K562 (cell line): ENCODE measurements at regions not wholly inside any gene's neighbourhood (a gene's known extent, or its start where the extent isn't known, plus 50 kb on each side); places are given as distances from the start of the nearest gene placed in this dataset.

Experiments
- CBX1 ChIP-seq: sonication (generic); IDR thresholded peaks from 2 replicates; pipeline ENCODE4 v1.6.1; 2016; ENCODE audit warnings: antibody characterized with exemption, low read depth, mild to moderate bottlenecking
- CBX3 ChIP-seq, 2 experiments: IDR thresholded peaks; 1 replicate in 1 of 2; 2 replicates in 1 of 2; pipeline ENCODE4 v1.6.1; 2012; ENCODE audit warnings: inconsistent platforms in 2 of 2, low read length in 2 of 2, borderline replicate concordance in 1 of 2, control low read depth in 1 of 2
- CBX8 ChIP-seq: fragments of 200-600 bp; sonication (generic); IDR thresholded peaks from 2 replicates; pipeline ENCODE4 v1.6.1; 2012; ENCODE audit warnings: borderline replicate concordance, mixed run types, low read depth, mild to moderate bottlenecking, moderate library complexity, mixed read lengths, low read length, control low read depth, inconsistent platforms; ENCODE audit not compliant: poor library complexity, severe bottlenecking; ENCODE audit errors: extremely low read depth
- CTCF ChIP-seq, 3 experiments: IDR thresholded peaks in 2 of 3; conservative IDR thresholded peaks in 1 of 3; 2 replicates each; pipeline ENCODE4 v1.5.1; 2011 to 2012; ENCODE audit warnings: low read length in 3 of 3, mild to moderate bottlenecking in 3 of 3, control low read depth in 2 of 3, improper control_type of control experiment in 1 of 3, inconsistent platforms in 1 of 3, low read depth in 1 of 3, mixed read lengths in 1 of 3, moderate library complexity in 1 of 3; ENCODE audit not compliant: insufficient read depth in 2 of 3
- HDAC1 ChIP-seq, 2 experiments: fragments of 450-650 bp; IDR thresholded peaks; 2 replicates each; pipeline ENCODE4 v1.6.1; 2016 to 2017; ENCODE audit warnings: inconsistent platforms in 1 of 2, mild to moderate bottlenecking in 1 of 2, moderate library complexity in 1 of 2
- KAT2B ChIP-seq: IDR thresholded peaks from one replicate; pipeline ENCODE4 v1.6.1; 2012; ENCODE audit warnings: low read depth, mild to moderate bottlenecking, control low read depth, inconsistent platforms, low read length, moderate library complexity
- MAX ChIP-seq: sonication (generic); formaldehyde crosslinking; IDR thresholded peaks from 2 replicates; pipeline ENCODE4 v1.9.0; 2022; ENCODE audit warnings: mild to moderate bottlenecking, missing genetic modification reagents
- PHB ChIP-seq: fragments of 250-450 bp; sonication (Bioruptor Pico); IDR thresholded peaks from 2 replicates; pipeline ENCODE4 v1.5.0; 2021
- TF ChIP-seq, protein P1 (sequence below): IDR thresholded peaks from 2 replicates; pipeline ENCODE4 v1.6.1; 2016; ENCODE audit warnings: missing genetic modification characterization, missing compliant biosample characterization

- TF ChIP-seq CTCF (IDR thresholded peaks at IDR 0.05 in 2 of 3, conservative IDR thresholded peaks at IDR 0.05 in 1 of 3; ENCODE audit: insufficient read depth in 2 of 3, low read depth in 1 of 3, low read length in 3 of 3) = no peak
- TF ChIP-seq, protein P1, sequence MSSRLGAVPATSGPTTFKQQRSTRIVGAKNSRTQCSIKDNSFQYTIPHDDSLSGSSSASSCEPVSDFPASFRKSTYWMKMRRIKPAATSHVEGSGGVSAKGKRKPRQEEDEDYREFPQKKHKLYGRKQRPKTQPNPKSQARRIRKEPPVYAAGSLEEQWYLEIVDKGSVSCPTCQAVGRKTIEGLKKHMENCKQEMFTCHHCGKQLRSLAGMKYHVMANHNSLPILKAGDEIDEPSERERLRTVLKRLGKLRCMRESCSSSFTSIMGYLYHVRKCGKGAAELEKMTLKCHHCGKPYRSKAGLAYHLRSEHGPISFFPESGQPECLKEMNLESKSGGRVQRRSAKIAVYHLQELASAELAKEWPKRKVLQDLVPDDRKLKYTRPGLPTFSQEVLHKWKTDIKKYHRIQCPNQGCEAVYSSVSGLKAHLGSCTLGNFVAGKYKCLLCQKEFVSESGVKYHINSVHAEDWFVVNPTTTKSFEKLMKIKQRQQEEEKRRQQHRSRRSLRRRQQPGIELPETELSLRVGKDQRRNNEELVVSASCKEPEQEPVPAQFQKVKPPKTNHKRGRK (tag) = no peak
- TF ChIP-seq CBX8 = no peak
- no peak for TF ChIP-seq CBX1
- no peak for TF ChIP-seq CBX3 (IDR thresholded peaks at IDR 0.05; ENCODE audit: borderline replicate concordance in 1 of 2, low read length in 2 of 2)
- TF ChIP-seq HDAC1 (IDR thresholded peaks at IDR 0.05) = no peak
- no peak for TF ChIP-seq KAT2B
- TF ChIP-seq PHB (CRISPR knock-in tag) = no peak
- TF ChIP-seq MAX (CRISPR knock-in tag) = no peak
These were observed 1242.3 kb upstream of the CELF4 start for GRCh38 chr18:38807915-38808314.
